ENCODE measurements at regions not wholly inside any gene's neighbourhood (a gene's known extent, or its start where the extent isn't known, plus 50 kb on each side); places are given as distances from the start of the nearest gene placed in this dataset.

GRCh38 chr20:3314391-3314790 lies 75.4 kb upstream of the SLC4A11 start:
- TF ChIP-seq EZH2 (IDR thresholded peaks at IDR 0.05; ENCODE audit: insufficient read depth, poor library complexity, severe bottlenecking), result no peak
- TF ChIP-seq EZH2phosphoT487 (IDR thresholded peaks at IDR 0.05; ENCODE audit: insufficient read depth, low read depth), result no peak
